Fibroblast of lung (primary cell): ENCODE measurements at regions not wholly inside any gene's neighbourhood (a gene's known extent, or its start where the extent isn't known, plus 50 kb on each side); places are given as distances from the start of the nearest gene placed in this dataset.

Source experiments
- DNase-seq, 2 donors: peaks; one replicate each; pipeline versions ENCODE4 v3.0.0 to v3.0.0-alpha.2; 2010; ENCODE audit warnings: low read depth in 2 of 2
- H2AFZ ChIP-seq: 2 replicates; pipeline ENCODE4 v1.5.1; 2012; ENCODE audit warnings: low read length, control low read depth, inconsistent platforms
- H3K27ac ChIP-seq: 2 replicates; pipeline ENCODE4 v1.5.1; 2011; ENCODE audit warnings: low read length, control low read depth; ENCODE audit not compliant: insufficient read depth
- H3K27me3 ChIP-seq: 2 replicates; pipeline ENCODE4 v1.5.1; 2011; ENCODE audit warnings: mild to moderate bottlenecking, low read length; ENCODE audit not compliant: control insufficient read depth, insufficient read depth
- H3K36me3 ChIP-seq: 2 replicates; pipeline ENCODE4 v1.5.1; 2011; ENCODE audit warnings: low read length; ENCODE audit not compliant: control insufficient read depth, insufficient read depth
- H3K4me1 ChIP-seq: 2 replicates; pipeline ENCODE4 v1.5.1; 2011; ENCODE audit warnings: low read length; ENCODE audit not compliant: control insufficient read depth, insufficient read depth; ENCODE audit errors: extremely low read depth
- H3K4me2 ChIP-seq: 2 replicates; pipeline ENCODE4 v1.5.1; 2011; ENCODE audit warnings: low read length, control low read depth; ENCODE audit not compliant: insufficient read depth; ENCODE audit errors: extremely low read depth
- H3K4me3 ChIP-seq, 4 experiments: fragments of 200-600 bp in 1 of 4; sonication (generic) in 1 of 4; replicated peaks in 1 of 4; 2 replicates each; pipeline ENCODE4 v1.5.1; 2011 to 2016; ENCODE audit warnings: low read length in 4 of 4, low read depth in 3 of 4, mild to moderate bottlenecking in 3 of 4, control low read depth in 2 of 4, inconsistent platforms in 1 of 4, mixed read lengths in 1 of 4; ENCODE audit not compliant: insufficient read depth in 1 of 4; ENCODE audit errors: control extremely low read depth in 1 of 4
- H3K79me2 ChIP-seq: 2 replicates; pipeline ENCODE4 v1.5.1; 2012; ENCODE audit warnings: mild to moderate bottlenecking, low read length, inconsistent platforms; ENCODE audit not compliant: control insufficient read depth, insufficient read depth
- H3K9ac ChIP-seq: 2 replicates; pipeline ENCODE4 v1.5.1; 2011; ENCODE audit warnings: mild to moderate bottlenecking, low read length, control low read depth; ENCODE audit not compliant: insufficient read depth
- H3K9me3 ChIP-seq: 2 replicates; pipeline ENCODE4 v1.5.1; 2012; ENCODE audit warnings: low read depth, low read length; ENCODE audit not compliant: control insufficient read depth, insufficient read depth
- H4K20me1 ChIP-seq: 2 replicates; pipeline ENCODE4 v1.5.1; 2011; ENCODE audit warnings: low read length; ENCODE audit not compliant: control insufficient read depth, insufficient read depth; ENCODE audit errors: extremely low read depth
- CTCF ChIP-seq, 2 donors: IDR thresholded peaks in 1 of 2; conservative IDR thresholded peaks in 1 of 2; 1 replicate in 1 of 2; 2 replicates in 1 of 2; pipeline ENCODE4 v1.5.1; 2011 to 2012; ENCODE audit warnings: low read length in 2 of 2, control low read depth in 1 of 2, inconsistent platforms in 1 of 2, low read depth in 1 of 2, mild to moderate bottlenecking in 1 of 2
- EZH2 ChIP-seq: IDR thresholded peaks from 2 replicates; pipeline ENCODE4 v1.5.1; 2012; ENCODE audit warnings: low read length, control low read depth, mild to moderate bottlenecking; ENCODE audit errors: missing control alignments

- no peak overlapping the region for H3K4me2 ChIP-seq
- no peak overlapping the region for H3K27ac ChIP-seq
- DNase-seq = no peak
- no peak overlapping the region for H3K9ac ChIP-seq
- no peak overlapping the region for H2AFZ ChIP-seq
- no peak for TF ChIP-seq CTCF (conservative IDR thresholded peaks at IDR 0.05 in 1 of 2, IDR thresholded peaks at IDR 0.05 in 1 of 2; ENCODE audit: low read depth in 1 of 2, low read length in 2 of 2)
- no peak for TF ChIP-seq EZH2
- no peaks in the 10 kb centered on the region for H3K9me3 ChIP-seq
- no peak overlapping the region for H3K4me3 ChIP-seq
- no peaks in the 10 kb centered on the region for H4K20me1 ChIP-seq
- no peaks in the 10 kb centered on the region for H3K36me3 ChIP-seq
- H3K79me2 ChIP-seq = no peaks in the 10 kb centered on the region
- H3K27me3 ChIP-seq = no peaks in the 10 kb centered on the region
- H3K4me1 ChIP-seq = no peaks in the 10 kb centered on the region
These were observed 77.2 kb upstream of the PPP2R5A start for GRCh38 chr1:212207822-212208520.

- DNase-seq = no peak
- Histone ChIP-seq H3K27ac (no peak overlapping the region), H2AFZ (no peak overlapping the region), H3K79me2 (no peaks in the 10 kb centered on the region), H3K4me2 (no peak overlapping the region), H3K36me3 (no peaks in the 10 kb centered on the region), H3K4me1 (no peaks in the 10 kb centered on the region), H3K27me3 (no peaks in the 10 kb centered on the region), H3K9ac (no peak overlapping the region), H4K20me1 (no peaks in the 10 kb centered on the region), H3K9me3 (no peaks in the 10 kb centered on the region), H3K4me3 (no peak overlapping the region)
- no peak for TF ChIP-seq EZH2
- TF ChIP-seq CTCF (conservative IDR thresholded peaks at IDR 0.05 in 1 of 2, IDR thresholded peaks at IDR 0.05 in 1 of 2; ENCODE audit: low read depth in 1 of 2, low read length in 2 of 2) = no peak
These were observed 76.1 kb upstream of the PPP2R5A start for GRCh38 chr1:212208978-212209644.

GRCh38 chr1:212211371-212211770 is 73.8 kb upstream of the PPP2R5A start:
- DNase-seq = no peak
- no peaks in the 10 kb centered on the region for H3K27me3 ChIP-seq
- H3K36me3 ChIP-seq = no peaks in the 10 kb centered on the region
- no peak for TF ChIP-seq CTCF (conservative IDR thresholded peaks at IDR 0.05 in 1 of 2, IDR thresholded peaks at IDR 0.05 in 1 of 2; ENCODE audit: low read depth in 1 of 2, low read length in 2 of 2)
- TF ChIP-seq EZH2 = no peak
- H3K4me2 ChIP-seq = no peak overlapping the region
- H3K4me3 ChIP-seq = no peak overlapping the region
- H3K9ac ChIP-seq = no peak overlapping the region
- no peaks in the 10 kb centered on the region for H3K79me2 ChIP-seq
- no peak overlapping the region for H2AFZ ChIP-seq
- H3K9me3 ChIP-seq = no peaks in the 10 kb centered on the region
- no peak overlapping the region for H3K27ac ChIP-seq
- H3K4me1 ChIP-seq = no peaks in the 10 kb centered on the region
- no peaks in the 10 kb centered on the region for H4K20me1 ChIP-seq
